AG08395 (cell line): ENCODE measurements at regions not wholly inside any gene's neighbourhood (a gene's known extent, or its start where the extent isn't known, plus 50 kb on each side); places are given as distances from the start of the nearest gene placed in this dataset.

Experiments
- DNase-seq: peaks from one replicate; pipeline ENCODE4 v3.0.0; 2012; ENCODE audit warnings: mixed read lengths, low spot score

GRCh38 chr10:131775833-131776232 is 125.0 kb upstream of the PPP2R2D start:
- no peak for DNase-seq

DNA sequence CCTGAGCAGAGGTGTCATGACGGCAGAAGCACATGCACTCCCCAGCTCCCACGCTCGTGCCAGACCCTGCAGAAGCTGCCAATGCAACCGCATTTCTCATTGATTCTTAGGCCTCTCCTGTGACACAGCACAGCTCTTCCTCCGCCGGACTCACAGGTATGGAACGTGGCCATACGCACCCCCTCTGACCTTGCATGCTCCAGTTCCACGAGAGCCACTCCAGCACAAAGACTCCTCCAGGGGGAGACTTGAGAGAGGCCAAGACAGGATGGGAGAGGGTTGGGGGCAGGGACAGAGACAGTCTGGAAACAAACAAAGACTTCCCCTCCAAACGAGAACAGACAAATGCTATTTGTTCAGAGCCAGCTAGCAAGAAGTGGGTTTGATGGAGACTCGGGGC is 124.3 kb upstream of the PPP2R2D start:
- no peak for DNase-seq

- no peak for DNase-seq
Observed at GRCh38 chr10:131777162-131777561, 123.6 kb upstream of the PPP2R2D start.

DNA sequence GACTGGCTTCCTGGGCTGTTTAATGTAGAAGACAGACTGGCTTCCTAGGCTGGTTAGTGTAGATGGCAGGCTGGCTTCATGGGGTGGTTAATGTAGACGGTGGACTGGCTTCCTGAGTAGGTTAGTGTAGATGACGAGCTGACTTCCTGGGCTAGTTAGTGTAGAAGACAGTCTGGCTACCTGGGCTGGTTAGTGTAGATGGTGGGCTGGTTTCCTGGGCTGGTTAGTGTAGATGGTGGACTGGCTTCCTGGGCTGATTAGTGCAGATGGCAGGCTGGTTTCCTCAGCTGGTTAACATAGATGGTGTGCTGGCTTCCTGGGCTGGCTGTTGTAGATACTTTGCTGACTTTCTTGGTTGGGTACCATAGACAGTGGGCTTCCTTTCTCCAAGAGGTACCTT is 122.9 kb upstream of the PPP2R2D start:
- no peak for DNase-seq

- no peak for DNase-seq
Observed at GRCh38 chr10:131778385-131778784, 122.4 kb upstream of the PPP2R2D start.

DNA sequence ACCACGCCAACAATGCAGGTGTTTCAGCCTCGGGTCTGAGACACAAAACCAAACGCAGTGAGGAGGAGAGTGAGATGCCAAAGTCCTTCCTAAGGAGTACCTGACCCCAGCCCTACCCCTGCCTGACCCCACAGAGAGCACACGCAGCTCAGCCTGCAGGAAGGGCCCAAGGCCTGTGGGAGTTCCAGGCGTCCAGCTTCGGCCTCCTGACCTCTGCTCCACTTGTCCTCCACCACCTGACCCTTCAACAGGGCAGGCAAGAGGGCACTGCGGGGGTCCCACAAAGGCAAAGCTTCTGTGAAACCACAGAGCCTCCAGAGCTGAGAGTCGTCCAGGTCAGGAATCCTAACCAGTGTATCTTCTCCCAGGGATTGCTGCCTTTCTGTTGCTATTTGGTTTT is 122.0 kb upstream of the PPP2R2D start:
- DNase-seq, result no peak

DNA sequence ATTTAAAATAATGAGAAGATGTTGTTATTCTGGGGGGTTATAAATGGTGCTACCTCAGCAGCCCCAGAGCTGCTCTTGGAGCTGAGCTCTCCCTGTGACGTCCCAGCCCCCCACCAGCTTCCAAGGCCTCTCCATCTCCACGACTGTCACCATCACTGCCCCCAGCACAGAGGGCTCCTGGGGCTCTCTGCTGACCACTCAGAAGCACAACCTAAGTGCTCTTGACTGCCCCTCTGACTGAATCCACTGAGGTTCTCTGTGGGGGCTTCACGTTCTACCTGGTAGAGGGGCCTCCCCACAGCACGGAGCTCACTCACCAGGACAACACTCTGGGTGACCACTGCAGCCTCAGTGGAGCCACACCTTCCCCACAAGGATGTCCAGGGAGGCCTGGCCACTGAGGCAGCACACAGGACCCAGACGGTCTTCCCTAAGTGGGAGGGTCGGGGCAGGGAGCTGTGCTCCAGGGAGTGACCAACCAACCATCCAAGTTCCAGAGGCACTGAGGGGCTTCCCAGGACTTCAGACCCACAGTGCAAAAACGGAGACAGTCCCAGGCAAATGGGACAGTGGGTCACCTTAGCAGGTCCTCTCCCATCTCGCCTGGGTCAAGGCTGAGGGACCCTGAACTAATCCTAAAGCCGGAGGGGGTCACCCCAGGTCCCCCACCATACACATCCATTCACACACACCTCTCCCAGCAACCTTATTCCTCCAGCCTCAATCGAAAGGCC is 121.0 kb upstream of the PPP2R2D start:
- DNase-seq, result no peak

- DNase-seq, result no peak
Observed at GRCh38 chr10:131781076-131781475, 119.7 kb upstream of the PPP2R2D start.

- no peak for DNase-seq
Observed at GRCh38 chr10:131781791-131782190, 119.0 kb upstream of the PPP2R2D start.

GRCh38 chr10:131784363-131785120 is 116.3 kb upstream of the PPP2R2D start:
- DNase-seq, result no peak

DNA sequence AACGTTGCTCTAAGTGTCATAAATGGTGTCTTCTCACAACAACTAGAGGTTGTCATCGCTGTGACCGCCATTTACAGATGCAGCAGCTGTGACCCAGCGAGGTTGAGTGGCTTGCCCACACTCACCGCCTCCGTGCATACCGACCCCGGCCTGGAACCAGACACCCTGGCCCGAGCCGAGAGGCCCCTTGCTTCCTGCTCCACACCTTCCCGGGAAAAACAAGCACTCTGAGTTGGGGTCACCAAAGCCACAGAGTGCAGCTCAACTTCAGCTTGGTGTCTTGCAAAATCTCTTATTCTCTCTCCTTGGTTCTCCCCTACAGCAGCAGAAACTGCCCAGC is 115.7 kb upstream of the PPP2R2D start:
- no peak for DNase-seq

DNA sequence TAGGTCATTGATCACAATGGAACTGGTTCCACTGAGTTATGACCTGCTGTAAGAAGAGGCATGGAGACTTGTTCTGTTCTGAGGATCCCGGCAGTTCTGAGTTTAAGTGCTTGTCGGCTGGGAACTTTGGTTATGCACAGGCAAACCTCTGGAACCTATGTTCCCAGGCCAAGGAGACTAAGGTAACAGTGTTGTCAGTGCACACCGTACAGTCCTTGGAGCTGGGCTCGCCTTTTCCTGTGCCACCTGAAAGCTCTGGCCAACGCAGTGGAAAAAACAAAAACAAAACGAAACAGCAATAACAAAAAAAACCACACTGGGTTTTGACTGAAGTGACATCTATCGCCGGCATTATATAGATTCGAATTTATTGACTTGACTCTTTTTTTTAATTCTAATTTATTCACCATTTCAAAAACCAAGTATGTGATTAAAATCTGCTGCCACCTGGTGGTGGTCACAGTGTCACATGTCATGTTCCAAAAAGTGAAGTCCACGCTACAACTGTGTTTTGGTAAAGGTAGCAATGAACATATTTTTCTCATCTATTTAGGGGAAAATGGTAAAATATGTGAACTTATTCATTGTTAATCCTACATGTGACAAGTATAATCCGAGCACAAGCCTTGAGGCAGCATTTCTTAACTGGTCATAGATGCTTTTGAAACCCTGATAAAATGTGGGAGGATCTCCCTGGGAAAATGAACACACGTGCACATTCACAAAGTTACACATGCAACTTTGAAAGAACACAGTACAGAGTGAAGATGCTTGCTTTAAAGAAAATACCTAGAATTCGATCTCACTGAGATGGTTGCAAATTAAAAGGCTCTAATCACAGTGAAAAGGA is 113.8 kb upstream of the PPP2R2D start:
- DNase-seq, result no peak

- no peak for DNase-seq
Observed at GRCh38 chr10:131787961-131788360, 112.8 kb upstream of the PPP2R2D start.

DNA sequence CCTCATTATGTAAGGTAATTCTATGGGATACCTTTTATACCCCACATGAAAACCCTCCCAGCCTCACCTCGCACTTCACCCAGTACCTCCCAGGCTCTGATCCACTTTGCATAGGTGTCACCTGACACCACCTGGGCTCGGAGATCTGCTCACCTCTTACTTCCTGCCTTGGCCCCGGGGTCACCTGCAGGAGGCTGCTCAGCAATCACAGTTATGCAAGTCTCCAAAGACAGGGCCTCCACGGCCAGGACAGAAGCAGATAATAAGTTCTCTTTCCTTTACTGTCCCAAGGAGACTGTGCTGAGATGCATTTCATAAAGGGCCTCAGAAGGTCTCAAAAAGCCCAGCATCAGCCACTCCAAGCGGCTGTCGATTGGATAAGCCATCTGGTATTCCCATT is 112.4 kb upstream of the PPP2R2D start:
- DNase-seq, result no peak

DNA sequence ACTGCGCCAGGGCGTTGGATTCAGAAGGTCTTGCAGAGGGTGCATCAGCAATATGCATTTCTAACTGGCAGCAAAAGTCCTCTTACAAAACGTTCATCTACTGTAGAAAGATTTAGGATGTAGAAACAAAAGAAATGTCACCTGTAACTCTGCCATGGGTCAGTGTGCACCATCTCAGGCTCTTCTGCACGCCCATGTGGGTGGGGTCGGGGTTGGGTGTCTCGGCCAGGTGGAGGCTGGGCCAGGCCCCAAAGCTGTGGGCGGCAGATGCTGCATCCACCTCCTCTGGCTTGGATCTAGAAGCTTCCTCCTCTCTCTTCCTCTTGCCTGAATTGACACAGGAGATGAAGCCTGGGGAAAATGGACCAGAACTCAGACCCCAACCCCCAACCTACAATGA is 111.3 kb upstream of the PPP2R2D start:
- DNase-seq, result no peak

GRCh38 chr10:131790021-131790420 is 110.8 kb upstream of the PPP2R2D start:
- no peak for DNase-seq

- no peak for DNase-seq
Observed at GRCh38 chr10:131792011-131792651, 108.7 kb upstream of the PPP2R2D start.

DNA sequence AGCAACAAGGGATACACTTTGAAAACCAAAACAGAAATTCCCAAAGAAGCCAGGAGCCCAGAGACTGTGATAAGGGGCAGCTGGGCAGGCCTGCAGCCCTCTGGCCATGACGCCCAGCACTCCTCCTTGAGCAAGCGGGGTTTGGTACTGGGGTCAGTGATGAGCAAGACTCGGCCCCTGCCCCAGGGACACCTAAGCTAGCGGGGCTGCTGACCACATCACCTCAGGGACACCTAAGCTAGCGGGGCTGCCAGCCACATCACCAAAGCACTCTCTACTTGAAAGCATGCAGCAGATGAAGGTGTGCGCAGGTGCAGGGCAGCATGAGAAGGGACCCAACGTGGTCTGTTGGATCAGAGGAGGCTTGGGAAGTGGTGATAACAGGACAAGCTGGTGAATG is 108.0 kb upstream of the PPP2R2D start:
- DNase-seq, result no peak

DNA sequence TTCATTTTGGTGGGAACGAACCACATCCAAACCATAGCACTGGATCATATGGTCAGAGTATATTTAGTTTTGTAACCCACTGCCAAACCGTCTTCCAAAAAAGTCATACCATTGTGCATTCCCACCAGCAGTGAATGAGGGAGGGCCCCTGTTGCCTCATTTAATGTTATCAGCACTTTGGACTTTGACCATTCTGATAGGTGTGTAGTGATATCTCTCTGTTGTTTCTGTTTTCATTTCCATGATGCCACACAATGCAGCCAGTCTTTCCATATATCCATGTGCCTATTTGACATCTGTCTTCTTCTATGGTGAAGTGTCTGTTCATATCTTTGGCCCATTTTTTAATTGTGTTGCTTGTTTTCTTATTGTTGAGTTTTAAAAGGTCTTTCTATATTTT is 105.0 kb upstream of the PPP2R2D start:
- DNase-seq, result no peak

- no peak for DNase-seq
Observed at GRCh38 chr10:131797626-131798025, 103.2 kb upstream of the PPP2R2D start.

- no peak for DNase-seq
Observed at GRCh38 chr10:131799429-131799828, 101.4 kb upstream of the PPP2R2D start.

DNA sequence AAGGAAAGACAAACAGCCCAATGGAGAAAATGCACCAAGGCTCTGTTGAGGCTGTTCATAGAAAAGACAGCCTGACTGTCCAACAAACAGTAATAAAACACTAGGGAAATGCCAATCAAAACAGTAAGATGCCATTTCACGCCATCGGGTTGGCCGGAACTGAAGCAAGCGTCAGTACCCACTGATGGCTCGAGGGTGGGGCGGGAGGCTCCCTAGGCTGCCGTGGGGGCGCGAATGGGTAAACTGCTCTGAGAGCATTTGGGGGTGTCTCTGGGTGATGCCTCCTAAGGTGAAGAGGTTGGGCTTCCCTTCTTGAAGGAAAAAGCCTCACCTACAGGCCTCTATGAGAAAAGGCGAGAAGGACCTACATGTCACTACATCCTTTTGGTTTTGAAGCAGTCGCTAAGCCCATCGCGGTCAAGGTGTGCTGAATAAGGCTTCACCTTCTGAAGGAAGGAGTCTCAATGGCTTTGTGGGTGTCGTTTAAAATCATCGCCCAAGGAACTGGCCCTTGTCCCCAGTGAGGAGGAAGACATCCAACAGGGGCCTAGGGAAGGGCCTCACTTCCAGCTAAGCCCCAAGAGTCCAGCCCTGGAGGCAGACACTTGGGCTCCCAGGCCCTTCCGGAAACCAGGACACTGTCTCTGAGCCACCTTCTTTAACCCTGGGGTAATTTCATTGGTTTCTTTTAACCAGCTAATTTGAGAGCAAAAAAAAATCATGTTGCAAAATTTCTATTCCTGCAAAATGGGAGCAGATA is 98.5 kb upstream of the PPP2R2D start:
- no peak for DNase-seq
